HUDEP-2 (cell line): ENCODE measurements at regions not wholly inside any gene's neighbourhood (a gene's known extent, or its start where the extent isn't known, plus 50 kb on each side); places are given as distances from the start of the nearest gene placed in this dataset.
"Not testable (repeated sequence)": the region's sequence is repeated elsewhere in the genome, so short reads cannot be mapped to it uniquely, and the experiment has no call there.

Experiments used
- DNase-seq, 76 experiments: peaks; one replicate each; lab custom pipeline; 2025; ENCODE audit not compliant: unreplicated experiment in 76 of 76; lab: John Stamatoyannopoulos, UW

- DNase-seq = no peak
These were observed 111.5 kb upstream of the KITLG start for GRCh38 chr12:88691811-88692210.

GRCh38 chr12:88684610-88685009 lies 104.3 kb upstream of the KITLG start:
- no peak for DNase-seq

GRCh38 chr12:88684170-88684569 lies 103.9 kb upstream of the KITLG start:
- DNase-seq = no peak

GRCh38 chr12:88683628-88684027 lies 103.4 kb upstream of the KITLG start:
- no peak for DNase-seq

GRCh38 chr12:88681271-88681670 lies 101.0 kb upstream of the KITLG start:
- no peak for DNase-seq

DNA sequence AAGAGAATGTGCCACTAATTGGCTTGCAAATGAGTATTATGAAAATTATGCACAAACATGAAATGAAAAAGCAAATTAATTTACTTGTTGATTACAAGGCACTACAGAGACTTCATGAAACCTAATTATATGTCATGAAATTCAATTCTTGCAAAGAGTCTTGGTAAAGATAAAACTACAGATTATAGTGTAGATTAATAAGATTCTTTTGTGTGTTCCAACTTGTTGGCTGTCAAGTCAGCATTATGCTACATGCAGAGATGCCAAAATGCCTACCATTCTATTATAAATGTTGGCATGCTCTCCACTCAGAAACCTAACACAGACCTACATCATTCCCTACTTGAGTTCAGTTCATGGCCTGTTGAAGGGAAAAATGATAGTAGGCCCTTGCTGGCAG lies 97.2 kb upstream of the KITLG start:
- DNase-seq = no peak

GRCh38 chr12:88667615-88668014 lies 87.3 kb upstream of the KITLG start:
- DNase-seq = not testable (repeated sequence)

DNA sequence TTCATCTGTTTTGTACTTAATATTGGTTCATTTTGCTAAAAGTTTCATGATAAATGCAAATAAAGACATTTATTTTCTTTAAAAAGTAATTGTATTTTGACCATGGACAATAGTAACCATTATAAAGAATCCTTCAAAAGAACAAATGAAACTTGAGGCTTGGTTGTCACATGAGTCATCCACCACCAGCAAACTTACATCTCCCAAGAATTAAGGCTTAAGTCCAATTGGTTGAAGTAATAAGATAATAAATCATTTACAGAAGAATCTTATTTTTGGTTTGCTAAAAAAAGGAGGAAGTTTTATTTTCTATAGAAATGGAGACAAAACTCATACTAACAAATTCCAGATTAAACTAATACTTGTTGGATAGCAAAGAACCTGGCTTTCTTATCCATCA lies 84.8 kb upstream of the KITLG start:
- no peak for DNase-seq

DNA sequence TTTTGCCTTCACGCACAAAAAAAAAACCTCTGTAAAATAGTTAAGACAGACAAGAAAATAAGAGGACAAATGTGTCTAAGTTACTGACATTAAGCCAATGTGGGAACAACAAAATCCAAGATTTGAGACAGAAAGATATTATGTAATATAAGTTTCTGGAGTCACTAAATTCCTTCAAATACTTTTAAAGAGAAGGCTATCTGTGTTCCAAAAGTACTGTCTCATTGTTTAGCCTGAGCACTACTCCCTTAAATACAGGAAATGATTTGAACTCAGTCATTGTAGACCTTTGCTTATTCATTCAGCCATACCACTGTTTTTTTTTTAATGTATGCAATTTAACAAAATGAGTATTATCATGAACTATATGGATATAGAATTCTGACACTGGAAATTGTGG lies 82.7 kb upstream of the KITLG start:
- no peak for DNase-seq

GRCh38 chr12:88662093-88662492 lies 81.8 kb upstream of the KITLG start:
- DNase-seq = no peak

DNA sequence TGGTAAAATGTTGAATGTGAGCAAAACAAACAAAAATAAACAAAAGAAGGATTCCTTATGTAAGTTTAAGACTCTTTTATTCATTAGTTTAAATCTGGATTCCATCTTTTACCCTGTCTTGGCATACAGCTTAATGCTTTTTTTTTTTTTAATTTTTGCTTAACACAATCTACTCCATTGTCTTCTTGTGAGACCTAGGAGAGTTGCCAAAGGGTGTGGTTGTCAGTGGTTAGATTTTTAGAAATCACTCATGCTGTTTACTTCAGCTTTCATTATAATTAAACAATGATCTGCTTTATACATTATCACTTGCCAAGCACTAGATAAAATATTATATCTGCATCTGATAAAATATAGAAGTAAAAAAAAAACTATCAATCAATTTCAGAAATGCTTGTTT lies 77.7 kb upstream of the KITLG start:
- DNase-seq = no peak

DNA sequence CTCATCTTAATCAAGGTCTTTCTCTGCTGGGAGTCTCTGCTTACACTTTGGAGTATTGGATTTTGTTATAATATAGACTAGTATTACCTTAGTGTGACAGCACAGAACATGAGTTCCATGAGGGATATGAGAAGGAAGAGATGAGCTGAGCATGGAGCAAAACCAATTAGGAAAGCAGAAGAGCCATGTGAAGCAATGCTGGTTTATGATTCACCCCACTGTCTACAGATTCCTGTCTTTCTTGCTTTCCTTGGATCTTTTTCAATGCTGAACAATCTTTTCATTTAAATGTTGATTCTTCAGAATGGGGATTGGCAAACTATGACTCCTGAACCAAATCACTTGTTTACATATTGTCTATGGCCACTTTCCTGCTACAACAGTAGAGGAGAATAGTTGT lies 70.4 kb upstream of the KITLG start:
- DNase-seq = no peak

DNA sequence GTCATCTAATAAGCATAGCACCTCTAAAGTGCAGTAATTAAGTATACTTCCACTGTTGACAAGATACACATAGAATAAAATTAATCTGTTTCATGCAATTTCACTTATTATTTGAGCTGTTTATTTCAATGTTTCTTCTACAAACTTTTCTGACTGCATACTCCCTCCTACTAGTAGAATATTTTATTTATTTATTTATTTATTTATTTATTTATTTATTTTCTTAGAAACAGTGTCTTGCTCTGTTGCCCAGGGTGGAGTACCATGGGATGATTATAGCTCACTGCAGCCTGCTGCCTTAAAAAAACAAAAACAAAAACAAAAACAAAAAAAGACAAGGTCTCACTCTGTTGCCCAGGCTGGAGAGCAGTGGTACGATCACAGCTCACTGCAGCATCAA lies 68.4 kb upstream of the KITLG start:
- DNase-seq = no peak

GRCh38 chr12:88646824-88647223 lies 66.6 kb upstream of the KITLG start:
- DNase-seq = no peak

- no peak for DNase-seq
These were observed 65.5 kb upstream of the KITLG start for GRCh38 chr12:88645816-88646215.

GRCh38 chr12:88644946-88645702 lies 64.9 kb upstream of the KITLG start:
- DNase-seq = no peak

DNA sequence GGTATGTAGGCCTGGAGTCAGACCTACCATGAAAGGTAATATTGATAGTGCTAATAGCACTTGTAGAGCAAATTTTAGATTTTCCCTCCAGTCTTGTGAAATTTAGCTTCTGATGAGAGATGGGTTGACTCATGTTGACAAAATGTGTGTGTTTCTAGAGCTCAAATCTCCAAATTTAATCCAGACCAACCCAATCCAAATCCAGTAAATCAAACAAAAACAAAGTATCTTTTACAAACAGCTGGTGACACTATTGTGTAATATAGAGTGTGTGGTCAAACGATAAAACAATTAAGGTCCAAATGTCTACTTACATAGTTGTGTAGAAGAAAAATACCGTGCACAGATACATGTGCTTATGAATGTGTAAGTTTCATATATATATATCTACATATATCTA lies 63.4 kb upstream of the KITLG start:
- DNase-seq = no peak

DNA sequence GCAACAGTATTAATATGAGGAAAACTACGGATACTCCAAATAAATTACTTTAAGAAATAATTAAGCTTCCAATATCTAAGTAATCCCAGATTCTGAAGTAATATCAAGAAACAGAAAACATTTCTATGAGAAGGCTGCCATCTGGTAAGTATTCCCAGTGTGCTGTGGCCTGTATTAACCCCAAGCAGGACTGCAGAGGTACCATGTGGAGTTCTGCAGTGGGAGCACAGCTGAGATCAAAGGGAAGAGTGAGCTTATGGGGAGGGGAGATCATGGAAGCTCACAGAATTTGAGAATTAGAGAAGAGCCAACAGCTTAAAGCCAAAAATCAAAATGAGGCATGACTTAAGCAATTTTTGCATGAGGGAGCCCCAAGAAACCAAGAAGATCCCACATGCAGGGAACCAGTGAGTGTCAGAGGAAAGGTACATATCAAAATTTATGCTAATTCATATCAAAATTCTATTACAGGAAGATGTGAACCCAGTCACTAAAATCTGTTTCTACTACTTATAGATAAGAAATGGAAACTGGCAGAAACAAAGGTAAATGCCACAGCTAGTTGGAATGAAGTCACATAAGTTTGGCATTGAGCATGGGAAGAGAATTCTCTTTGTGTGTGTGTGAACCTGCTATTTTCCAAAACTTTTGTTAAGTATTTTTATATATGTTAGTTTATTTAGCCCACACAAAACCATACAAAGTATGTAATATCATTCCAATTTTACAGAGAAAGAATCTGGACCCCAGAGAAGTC lies 62.6 kb upstream of the KITLG start:
- DNase-seq = no peak

GRCh38 chr12:88638966-88639760 lies 58.9 kb upstream of the KITLG start:
- no peak for DNase-seq

DNA sequence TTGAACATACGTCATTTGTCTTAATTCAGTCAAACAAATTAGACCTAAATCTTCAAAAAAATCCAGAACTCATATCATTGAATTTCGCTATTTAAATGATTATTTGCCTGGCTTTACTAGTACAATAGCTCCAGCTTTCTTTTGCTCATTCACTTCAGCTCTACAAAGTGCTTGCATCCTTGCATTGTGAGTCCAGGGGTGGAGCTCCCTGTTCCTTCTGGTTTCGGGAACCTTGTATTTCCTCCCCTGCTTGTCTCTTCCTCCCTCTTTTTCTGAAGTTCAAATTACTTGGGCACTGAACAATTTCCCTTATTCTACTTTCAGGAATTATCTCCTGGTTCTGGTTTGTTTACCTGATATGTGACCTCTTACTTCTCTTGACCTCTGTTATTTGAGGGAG lies 58.1 kb upstream of the KITLG start:
- no peak for DNase-seq

DNA sequence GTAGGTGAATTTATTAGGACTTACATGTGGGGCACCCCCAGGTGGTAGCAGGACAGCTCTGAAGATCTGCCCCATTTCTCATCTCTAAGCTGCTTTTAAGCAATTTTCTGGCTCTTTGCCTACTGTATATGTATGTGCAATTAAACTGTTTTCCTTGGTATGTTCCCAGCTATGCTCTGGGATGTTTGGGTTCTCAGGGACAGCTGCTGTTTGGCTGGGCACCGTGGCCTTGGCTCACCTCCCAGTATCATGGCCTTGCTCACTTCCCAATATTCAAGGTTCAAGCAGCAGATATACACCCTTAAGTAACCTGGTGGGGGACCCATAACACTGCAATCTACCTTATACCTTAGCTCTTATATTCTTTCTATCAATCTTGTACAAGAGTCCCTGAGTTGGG lies 53.7 kb upstream of the KITLG start:
- no peak for DNase-seq

- DNase-seq = no peak
These were observed 53.0 kb upstream of the KITLG start for GRCh38 chr12:88633312-88633711.
